Middle frontal gyrus (tissue), 1 donor: ENCODE measurements at regions not wholly inside any gene's neighbourhood (a gene's known extent, or its start where the extent isn't known, plus 50 kb on each side); places are given as distances from the start of the nearest gene placed in this dataset.
"Not testable (repeated sequence)": the region's sequence is repeated elsewhere in the genome, so short reads cannot be mapped to it uniquely, and the experiment has no call there.

Experiments
- DNase-seq: peaks from one replicate; pipeline ENCODE4 v3.0.0-alpha.2; 2015; ENCODE audit warnings: low spot score; ENCODE audit errors: extremely low spot score

DNA sequence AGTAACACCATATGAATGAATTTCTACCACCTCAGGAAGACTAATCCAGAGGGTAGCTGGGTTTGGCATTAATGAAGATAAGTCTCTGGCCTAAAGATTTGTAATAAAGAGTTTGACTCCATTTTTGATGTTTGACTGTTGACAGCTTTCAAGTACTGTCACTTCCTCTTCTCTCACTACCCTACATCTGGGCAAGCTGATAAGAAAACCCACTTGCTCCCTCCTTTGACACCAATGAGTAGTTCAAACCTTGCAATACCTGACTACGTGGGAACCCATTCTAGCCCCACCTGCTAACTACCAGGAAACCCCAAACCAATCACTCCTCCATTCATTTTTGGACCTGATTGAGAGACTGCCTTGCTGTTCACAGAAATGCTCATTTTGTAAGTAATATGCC, 621.5 kb downstream of the TENT5A start:
- DNase-seq = no peak

GRCh38 chr6:81130061-81130460, 622.4 kb downstream of the TENT5A start:
- DNase-seq = no peak

DNA sequence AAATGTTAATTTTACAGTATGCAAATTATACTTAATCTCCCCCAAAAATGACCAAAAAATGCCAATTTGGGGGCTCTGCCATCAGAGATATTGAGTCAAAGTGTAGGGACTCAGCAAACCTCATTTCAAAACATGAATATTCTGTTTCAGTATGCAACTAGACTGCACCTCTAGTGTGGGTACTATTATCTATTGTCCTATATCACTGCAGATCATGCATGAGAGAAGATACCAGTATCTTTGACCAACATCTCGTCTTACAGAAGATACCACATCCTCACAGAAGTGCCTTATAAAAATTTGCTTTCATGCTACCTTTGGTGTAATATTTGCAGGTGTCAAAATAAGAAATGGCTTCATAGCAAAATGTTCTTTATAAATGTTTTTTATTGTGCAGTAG, 623.8 kb downstream of the TENT5A start:
- DNase-seq = no peak

GRCh38 chr6:81126150-81126549, 626.3 kb downstream of the TENT5A start:
- DNase-seq = no peak

GRCh38 chr6:81120280-81120679, 632.2 kb downstream of the TENT5A start:
- DNase-seq = no peak

DNA sequence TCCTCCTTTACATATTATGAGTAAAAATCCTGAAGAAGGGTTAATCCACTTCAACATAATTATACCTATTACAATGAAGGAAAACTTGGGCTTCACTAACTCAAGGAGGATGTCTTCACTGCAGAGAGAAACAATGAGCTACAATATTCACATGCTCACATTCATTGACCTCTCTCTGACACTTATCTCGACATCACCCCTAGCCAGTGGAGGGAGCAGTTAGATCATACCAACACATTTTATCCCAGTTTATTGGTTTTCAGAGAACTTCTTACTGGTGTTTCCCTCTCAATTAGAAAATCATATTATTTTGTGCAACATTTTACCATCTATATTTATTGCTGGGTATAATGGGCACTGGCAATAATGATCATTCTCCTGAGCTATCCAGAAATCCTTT, 646.5 kb downstream of the TENT5A start:
- no peak for DNase-seq

GRCh38 chr6:81098109-81098814, 654.2 kb downstream of the TENT5A start:
- DNase-seq = no peak

DNA sequence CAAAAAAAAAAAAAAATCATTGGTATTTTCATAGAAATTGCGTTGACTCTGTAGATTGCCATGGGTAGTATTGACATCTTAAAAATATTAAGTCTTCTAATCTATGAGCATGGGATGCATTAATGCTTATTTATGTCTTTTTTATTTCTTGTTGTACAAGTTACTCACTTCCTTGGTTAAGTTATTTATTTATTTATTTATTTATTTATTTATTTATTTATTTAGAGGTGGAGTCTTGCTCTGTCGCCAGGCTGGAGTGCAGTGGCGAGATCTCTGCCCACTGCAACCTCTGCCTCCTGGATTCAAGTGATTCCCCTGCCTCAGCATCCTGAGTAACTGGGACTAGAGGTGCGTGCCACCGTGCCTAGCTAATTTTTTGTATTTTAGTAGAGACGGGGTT, 656.0 kb downstream of the TENT5A start:
- not testable (repeated sequence) for DNase-seq

DNA sequence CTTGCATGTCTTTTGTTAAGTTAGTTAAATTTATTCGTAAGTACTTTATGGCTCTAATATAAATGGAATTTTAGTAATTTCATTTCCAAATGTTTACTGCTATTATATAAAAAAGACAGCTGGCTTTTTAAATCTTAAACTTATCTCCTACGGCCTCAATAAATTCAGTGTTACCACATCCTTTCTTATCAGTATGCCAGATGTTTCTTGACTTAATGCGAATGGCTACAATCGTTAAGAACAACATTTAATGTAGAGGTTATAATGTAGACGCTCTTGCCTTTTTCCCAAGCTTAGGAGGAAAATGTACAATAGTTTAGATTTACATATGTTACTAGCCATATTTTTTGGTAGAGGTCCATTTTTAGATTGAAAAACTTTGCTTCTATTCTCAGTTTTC, 659.4 kb downstream of the TENT5A start:
- no peak for DNase-seq

DNA sequence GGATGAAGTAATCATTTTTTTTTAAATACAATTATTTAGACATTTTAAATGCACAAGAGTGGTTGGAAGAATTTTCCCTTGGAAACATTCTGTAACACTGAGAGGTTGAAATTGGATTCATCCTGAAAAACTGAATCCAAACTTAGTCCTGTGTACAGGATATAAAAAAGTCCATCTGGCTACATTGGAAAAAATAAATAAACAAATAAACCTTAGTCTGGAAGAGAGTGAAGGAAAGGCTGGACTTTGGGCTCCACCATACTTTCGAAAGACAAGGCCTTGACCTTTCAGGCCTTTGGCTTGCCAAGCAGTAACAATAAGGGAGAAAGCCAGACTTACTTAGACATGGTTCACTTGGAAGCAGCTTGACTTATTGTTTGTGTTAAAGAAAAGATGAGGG, 664.3 kb downstream of the TENT5A start:
- no peak for DNase-seq

DNA sequence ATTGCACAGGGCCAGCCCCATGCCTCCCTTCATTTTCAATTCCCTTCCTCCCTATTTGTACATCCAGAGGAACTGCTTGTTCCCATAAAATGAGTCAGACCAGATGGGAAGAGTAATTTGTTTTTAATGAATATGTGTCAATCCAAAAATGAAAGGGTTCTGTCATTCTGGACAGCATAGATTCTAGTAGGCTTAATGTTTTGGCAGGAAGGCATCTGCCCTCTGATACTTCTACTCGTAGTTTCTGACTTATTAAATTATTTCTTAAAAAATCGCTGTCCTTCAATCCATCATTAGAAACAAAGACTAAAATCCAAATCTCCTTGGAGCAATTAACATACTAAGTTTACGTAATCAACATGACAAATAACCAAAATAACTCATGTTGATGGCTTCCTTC, 665.5 kb downstream of the TENT5A start:
- DNase-seq = no peak

DNA sequence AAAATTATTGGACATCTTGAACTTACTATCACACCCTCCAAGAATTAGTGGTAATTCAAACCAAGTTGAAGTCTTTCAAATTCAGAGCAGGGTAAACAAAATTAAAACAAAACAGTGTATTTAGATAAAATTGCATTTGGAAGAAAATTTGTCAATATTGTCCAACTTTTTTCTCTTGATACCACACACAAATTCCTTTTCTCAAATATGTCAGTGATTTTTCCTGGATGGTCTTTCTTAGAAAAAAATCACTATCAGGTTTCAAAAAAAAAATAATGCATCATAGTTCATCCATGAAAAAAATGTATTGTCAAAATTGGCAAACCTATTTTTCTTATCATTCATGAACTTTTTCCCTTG, 667.1 kb downstream of the TENT5A start:
- no peak for DNase-seq

DNA sequence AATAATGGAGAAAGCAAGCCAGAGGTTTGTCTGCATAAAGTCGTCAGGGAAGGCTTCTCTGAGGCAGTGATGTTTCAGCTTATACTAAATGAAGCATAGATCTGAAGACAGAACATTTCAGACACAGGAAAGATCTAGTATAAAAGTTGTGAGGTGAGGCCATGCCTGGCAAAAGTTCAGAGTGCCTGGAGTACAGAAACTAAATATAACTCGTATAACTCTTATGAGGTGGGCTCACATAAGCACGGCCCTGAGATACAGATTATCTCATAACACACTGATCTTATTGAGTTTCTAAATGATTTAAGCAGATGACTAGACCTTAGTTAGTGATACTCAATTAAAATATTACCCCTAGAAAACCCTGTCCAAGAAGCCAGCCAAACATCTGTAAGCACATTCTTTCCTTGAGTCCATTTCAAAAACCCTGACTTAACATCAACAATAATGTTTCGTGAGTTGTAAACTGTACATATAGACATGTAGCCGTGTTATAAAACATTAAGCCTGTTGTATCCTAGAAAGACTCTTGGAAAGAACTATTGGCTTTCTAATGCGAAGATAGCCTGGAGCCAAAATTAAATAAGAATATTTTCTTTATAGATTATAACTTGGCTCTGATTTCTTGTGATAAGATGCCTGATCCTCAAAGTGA, 667.6 kb downstream of the TENT5A start:
- DNase-seq = no peak

DNA sequence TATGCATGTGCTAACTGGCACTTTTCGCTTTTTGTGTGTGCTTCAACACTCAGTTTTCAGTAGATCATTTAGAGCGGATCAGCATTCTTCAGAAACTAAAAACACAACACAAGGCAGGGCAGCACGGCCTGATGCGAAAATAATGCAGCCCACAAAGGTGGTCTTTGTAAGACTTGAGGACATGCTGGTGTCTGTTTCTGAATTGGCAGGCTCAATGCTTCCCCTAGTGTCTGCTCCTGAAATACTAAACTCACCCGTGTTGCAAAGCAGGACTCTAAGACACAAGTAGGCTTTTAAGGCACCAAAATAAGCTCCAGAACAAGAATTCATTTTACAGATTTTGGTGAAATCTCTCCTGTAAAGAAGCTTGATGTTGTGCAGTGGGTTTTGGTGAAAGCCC, 676.5 kb downstream of the TENT5A start:
- no peak for DNase-seq

GRCh38 chr6:81073318-81073717, 679.2 kb downstream of the TENT5A start:
- no peak for DNase-seq

DNA sequence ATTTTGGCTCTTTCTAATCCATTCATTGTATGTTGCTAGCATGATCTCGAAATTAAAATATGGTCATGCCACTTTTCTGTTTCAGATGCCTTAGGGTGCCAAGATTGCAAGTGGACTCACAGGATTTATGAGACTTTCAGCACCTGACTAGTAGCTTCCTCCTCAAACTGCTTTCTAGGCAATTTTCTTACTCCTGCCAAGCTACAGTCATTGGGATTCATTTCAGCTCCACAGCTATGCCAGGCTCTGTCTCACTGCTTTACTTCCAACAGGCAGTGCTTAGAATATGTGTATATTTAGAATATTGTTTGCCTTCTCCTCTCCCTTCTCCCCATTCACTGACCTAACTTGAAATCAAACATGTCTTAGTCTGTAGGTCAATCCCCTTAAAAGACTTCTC, 681.4 kb downstream of the TENT5A start:
- DNase-seq = no peak

DNA sequence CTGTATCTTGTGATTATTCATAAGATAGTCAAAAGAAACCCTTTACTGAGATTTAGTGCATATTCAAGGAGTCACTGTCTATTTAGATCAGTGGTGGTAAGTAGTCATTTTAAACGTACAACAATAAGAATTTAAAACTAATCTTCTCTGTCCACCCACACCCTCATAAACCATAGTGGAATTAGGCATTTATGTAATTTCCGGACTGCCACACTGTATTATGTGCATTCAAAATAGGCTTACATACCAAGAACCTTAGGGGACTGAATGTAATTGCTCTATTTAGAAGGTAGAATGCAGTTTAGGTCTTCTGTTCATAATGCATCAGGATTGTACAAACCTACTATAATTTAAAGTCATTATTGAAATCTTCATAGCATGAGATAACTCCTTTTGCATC, 685.4 kb downstream of the TENT5A start:
- no peak for DNase-seq

GRCh38 chr6:81063891-81064290, 688.6 kb downstream of the TENT5A start:
- no peak for DNase-seq

DNA sequence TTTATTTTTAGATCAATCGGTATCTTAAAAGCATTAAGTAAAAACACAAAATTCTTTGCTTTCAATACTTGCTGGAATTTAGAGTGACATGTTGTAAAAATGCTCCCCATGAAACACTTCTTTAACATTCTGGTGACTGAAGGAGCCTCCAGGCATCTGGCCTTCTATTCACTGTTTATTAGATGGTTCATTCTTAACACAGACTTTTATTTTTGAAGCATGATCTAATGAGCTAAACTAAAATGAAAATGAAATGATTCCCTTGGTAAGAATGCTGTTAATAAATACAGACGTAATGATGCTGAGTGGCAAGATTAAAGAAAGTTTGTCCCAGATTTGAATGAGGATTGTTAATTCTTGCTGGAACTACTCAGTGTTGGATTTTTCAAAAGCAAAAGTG, 698.4 kb downstream of the TENT5A start:
- DNase-seq = no peak

GRCh38 chr6:81051952-81052351, 700.5 kb downstream of the TENT5A start:
- DNase-seq = no peak

DNA sequence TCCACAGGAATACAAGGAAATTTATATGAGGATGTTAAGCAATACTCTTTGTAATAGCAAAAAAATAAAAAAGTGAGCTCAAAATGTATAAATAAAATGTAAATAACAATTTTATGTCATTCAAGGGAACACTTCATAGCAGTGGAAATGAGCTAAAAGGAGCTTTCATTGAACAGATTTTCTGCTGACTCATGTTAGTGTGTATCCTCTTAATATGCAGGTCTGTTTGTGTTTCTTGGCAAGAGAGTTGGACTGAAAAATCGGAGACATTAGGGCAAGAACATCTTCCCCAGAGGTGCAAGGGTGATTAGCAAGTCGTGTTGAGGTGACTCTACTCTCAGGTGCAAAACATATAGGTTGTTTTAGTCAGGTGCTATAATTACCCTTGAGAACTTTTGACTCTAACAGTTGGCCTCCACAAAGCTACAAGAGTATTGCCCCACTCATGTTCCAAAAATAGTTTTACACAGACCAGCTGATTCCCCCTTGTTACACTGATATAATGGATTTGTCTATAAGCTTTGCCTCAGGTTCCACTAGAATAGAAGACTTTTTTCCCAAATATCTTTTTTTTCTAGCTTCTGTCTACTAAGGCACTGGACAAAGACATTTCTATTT, 702.9 kb downstream of the TENT5A start:
- no peak for DNase-seq

GRCh38 chr6:81031416-81031815, 721.1 kb downstream of the TENT5A start:
- DNase-seq = no peak

DNA sequence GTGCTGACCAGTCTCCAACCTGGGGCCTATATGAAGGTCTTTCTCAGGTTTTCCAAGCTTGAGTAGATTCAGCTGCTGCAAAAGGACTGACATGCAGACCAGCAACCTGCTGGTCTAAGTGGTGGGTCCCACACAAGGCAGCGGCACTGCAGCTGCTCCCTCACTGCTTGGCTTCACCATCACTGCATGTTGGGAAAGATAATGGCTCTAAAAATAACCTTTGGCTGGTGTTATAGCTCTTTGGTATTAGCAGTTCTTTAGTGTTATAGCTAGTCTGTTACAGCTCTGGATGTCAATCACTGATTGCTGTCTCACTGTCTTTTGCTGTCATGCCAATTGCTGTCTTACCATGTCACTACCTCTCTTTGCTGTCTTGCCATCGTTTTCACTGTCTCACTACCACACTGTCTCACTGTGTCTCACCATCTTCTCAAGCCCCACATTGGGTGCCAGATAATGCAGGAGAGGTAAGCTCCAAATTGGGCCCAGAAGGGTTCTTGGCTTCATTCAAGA, 726.4 kb downstream of the TENT5A start:
- DNase-seq = no peak
